Right lobe of liver (tissue), 6 donors: ENCODE measurements at regions not wholly inside any gene's neighbourhood (a gene's known extent, or its start where the extent isn't known, plus 50 kb on each side); places are given as distances from the start of the nearest gene placed in this dataset.
"Not testable (repeated sequence)": the region's sequence is repeated elsewhere in the genome, so short reads cannot be mapped to it uniquely, and the experiment has no call there.

Experiments used
- ATAC-seq, 4 donors: fragments of 200-7000 bp; cut with Tn5 transposase; one replicate each; pipeline ENCODE4 v1.9.1; 2020; ENCODE audit warnings: mild to moderate bottlenecking in 4 of 4, moderate library complexity in 4 of 4
- DNase-seq, 3 donors: peaks; one replicate each; pipeline ENCODE4 v3.0.0-alpha.2; 2020
- H3K27ac ChIP-seq, 3 donors: fragments of 200-600 bp; one replicate each; pipeline ENCODE4 v1.8.0; 2022
- H3K27me3 ChIP-seq, 2 donors: fragments of 200-600 bp; one replicate each; pipeline ENCODE4 v1.8.0; 2022
- H3K36me3 ChIP-seq, 4 donors: fragments of 200-600 bp; sonication (generic) in 1 of 4; one replicate each; pipeline versions ENCODE4 v1.5.1 to v1.8.0; 2017 to 2022; ENCODE audit warnings: control low read depth in 1 of 4
- H3K4me1 ChIP-seq, 4 donors: fragments of 200-600 bp; sonication (generic) in 1 of 4; one replicate each; pipeline versions ENCODE4 v1.5.1 to v1.8.0; 2017 to 2022; ENCODE audit warnings: control low read depth in 1 of 4
- H3K4me3 ChIP-seq, 3 donors: fragments of 200-600 bp; one replicate each; pipeline ENCODE4 v1.8.0; 2022
- H3K9me3 ChIP-seq, 4 donors: fragments of 200-600 bp; sonication (generic) in 1 of 4; one replicate each; pipeline versions ENCODE4 v1.5.1 to v1.8.0; 2017 to 2022; ENCODE audit warnings: control low read depth in 1 of 4
- POLR2A ChIP-seq: fragments of 450-650 bp; IDR thresholded peaks from one replicate; pipeline ENCODE4 v1.6.1; 2017; ENCODE audit warnings: antibody characterized with exemption, mild to moderate bottlenecking
- WGBS: methylation state at CpG from one replicate; pipeline ENCODE4 v1.1.6; 2018; ENCODE audit warnings: low coverage, low lambda C conversion rate; ENCODE audit not compliant: insufficient coverage; ENCODE audit errors: missing lambda C conversion rate; 5-methylcytosine and 5-hydroxymethylcytosine counted together
- intact Hi-C, 2 donors: fragments of 100-400 bp; cut with DNase I; formaldehyde crosslinking; loops; one replicate each; pipeline versions ENCODE4 v1.11.2 to v1.14.1; 2022
- TF ChIP-seq, protein P1 (sequence below), 4 donors: fragments of 200-600 bp in 3 of 4; fragments of 450-650 bp in 1 of 4; IDR thresholded peaks; one replicate each; pipeline versions ENCODE4 v1.5.1 to v1.8.0; 2016 to 2022; ENCODE audit warnings: antibody characterized with exemption in 4 of 4, mild to moderate bottlenecking in 2 of 4
- donor health status: DM: no; HTN: yes; CAD: no.
- donor health status: DM: no; HTN: no; CAD: no.
- donor health status: DM: no; HTN: no; CAD: no.
- donor health status: DM: no; HTN: yes; CAD: no.
- donor health status: DM: no; HTN: yes; CAD: no.

GRCh38 chr13:86601351-86601750 lies 802.1 kb upstream of the SLITRK6 start:
- TF ChIP-seq POLR2A, result no peak
- TF ChIP-seq, protein P1, sequence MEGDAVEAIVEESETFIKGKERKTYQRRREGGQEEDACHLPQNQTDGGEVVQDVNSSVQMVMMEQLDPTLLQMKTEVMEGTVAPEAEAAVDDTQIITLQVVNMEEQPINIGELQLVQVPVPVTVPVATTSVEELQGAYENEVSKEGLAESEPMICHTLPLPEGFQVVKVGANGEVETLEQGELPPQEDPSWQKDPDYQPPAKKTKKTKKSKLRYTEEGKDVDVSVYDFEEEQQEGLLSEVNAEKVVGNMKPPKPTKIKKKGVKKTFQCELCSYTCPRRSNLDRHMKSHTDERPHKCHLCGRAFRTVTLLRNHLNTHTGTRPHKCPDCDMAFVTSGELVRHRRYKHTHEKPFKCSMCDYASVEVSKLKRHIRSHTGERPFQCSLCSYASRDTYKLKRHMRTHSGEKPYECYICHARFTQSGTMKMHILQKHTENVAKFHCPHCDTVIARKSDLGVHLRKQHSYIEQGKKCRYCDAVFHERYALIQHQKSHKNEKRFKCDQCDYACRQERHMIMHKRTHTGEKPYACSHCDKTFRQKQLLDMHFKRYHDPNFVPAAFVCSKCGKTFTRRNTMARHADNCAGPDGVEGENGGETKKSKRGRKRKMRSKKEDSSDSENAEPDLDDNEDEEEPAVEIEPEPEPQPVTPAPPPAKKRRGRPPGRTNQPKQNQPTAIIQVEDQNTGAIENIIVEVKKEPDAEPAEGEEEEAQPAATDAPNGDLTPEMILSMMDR (IDR thresholded peaks at IDR 0.05), result no peak
- Histone ChIP-seq H3K9me3 (no peaks in the 10 kb centered on the region), H3K4me3 (no peak overlapping the region), H3K27ac (no peak overlapping the region), H3K36me3 (no peaks in the 10 kb centered on the region), H3K4me1 (no peaks in the 10 kb centered on the region), H3K27me3 (no peaks in the 10 kb centered on the region)
- DNase-seq (no peak), ATAC-seq (no peak)
- 66% methylated on average over 4 of the region's 4 CpGs for WGBS
- intact Hi-C loops, result no loop called here

- no peak for DNase-seq
- WGBS, result 37% methylated on average over 2 of the region's 2 CpGs
Measured at GRCh38 chr13:86606264-86606663, 807.0 kb upstream of the SLITRK6 start.

DNA sequence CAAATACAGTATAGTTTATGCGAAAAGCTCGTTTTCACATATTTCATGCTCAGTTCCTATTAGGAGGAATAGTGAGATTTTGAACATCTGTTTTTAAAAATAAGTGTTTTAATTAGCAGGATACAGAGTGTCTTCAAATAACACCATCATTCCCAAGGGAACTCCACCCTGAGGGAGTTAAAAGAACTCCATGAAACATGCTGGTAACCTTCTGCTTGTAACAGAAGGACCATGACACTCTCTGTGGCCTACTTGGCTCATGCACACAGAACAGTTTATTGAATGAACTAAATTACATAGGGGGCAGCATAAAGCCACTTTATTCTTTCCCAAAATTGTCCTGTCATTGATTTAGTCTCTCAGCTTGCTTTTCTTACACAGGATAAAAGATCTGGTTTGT lies 809.5 kb upstream of the SLITRK6 start:
- no peaks in the 10 kb centered on the region for H3K27me3 ChIP-seq
- no peak overlapping the region for H3K4me3 ChIP-seq
- DNase-seq (no peak), ATAC-seq (no peak)
- no peak overlapping the region for H3K27ac ChIP-seq
- TF ChIP-seq, protein P1 (IDR thresholded peaks at IDR 0.05), result no peak
- TF ChIP-seq POLR2A, result no peak
- H3K36me3 ChIP-seq, result no peaks in the 10 kb centered on the region
- intact Hi-C loops, result no loop called here
- whole genome bisulfite sequencing, result 65% methylated on average over 2 of the region's 2 CpGs
- no peaks in the 10 kb centered on the region for H3K4me1 ChIP-seq
- no peaks in the 10 kb centered on the region for H3K9me3 ChIP-seq

More at GRCh38 chr13:86606264-86606663, 807.0 kb upstream of the SLITRK6 start:
- Histone ChIP-seq H3K9me3 (no peaks in the 10 kb centered on the region), H3K36me3 (no peaks in the 10 kb centered on the region), H3K27ac (no peak overlapping the region), H3K4me1 (no peaks in the 10 kb centered on the region), H3K4me3 (no peak overlapping the region), H3K27me3 (no peaks in the 10 kb centered on the region)
- TF ChIP-seq POLR2A, result no peak
- TF ChIP-seq, protein P1 (IDR thresholded peaks at IDR 0.05), result no peak
- intact Hi-C loops, result no loop called here
- no peak for ATAC-seq

- Histone ChIP-seq H3K9me3 (no peaks in the 10 kb centered on the region), H3K4me3 (no peak overlapping the region), H3K27me3 (no peaks in the 10 kb centered on the region), H3K4me1 (no peaks in the 10 kb centered on the region), H3K36me3 (no peaks in the 10 kb centered on the region), H3K27ac (no peak overlapping the region)
- DNase-seq, result no peak
- no peak for TF ChIP-seq POLR2A
- TF ChIP-seq, protein P1 (IDR thresholded peaks at IDR 0.05), result no peak
- intact Hi-C loops, result no loop called here
- WGBS, result 38% methylated on average over 3 of the region's 3 CpGs
- ATAC-seq, result no peak
Measured at GRCh38 chr13:86633346-86633745, 834.1 kb upstream of the SLITRK6 start.

DNA sequence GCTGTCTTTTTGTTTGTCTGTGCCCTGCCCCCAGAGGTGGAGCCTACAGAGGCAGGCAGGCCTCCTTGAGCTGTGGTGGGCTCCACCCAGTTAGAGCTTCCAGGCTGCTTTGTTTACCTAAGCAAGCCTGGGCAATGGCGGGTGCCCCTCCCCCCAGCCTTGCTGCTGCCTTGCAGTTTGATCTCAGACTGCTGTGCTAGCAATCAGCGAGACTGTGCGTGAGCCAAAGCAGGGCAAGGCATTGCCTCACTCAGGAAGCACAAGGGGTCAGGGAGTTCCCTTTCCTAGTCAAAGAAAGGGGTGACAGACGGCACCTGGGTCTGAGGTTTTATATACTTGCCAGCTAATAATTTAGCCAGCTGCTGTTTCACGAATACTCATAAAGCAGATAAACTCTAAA lies 852.0 kb upstream of the SLITRK6 start:
- H3K4me3 ChIP-seq, H3K36me3 ChIP-seq, H3K4me1 ChIP-seq, H3K27me3 ChIP-seq, intact Hi-C loops, H3K9me3 ChIP-seq, DNase-seq, H3K27ac ChIP-seq, ATAC-seq: not testable (repeated sequence)
- WGBS, result 43% methylated on average over 2 of the region's 5 CpGs
